Tibial nerve (tissue), 3 donors: ENCODE measurements at regions not wholly inside any gene's neighbourhood (a gene's known extent, or its start where the extent isn't known, plus 50 kb on each side); places are given as distances from the start of the nearest gene placed in this dataset.

ENCODE experiments used
- CTCF ChIP-seq, 5 experiments: fragments of 200-600 bp in 3 of 5; fragments of 450-650 bp in 2 of 5; sonication (generic) in 3 of 5; IDR thresholded peaks; one replicate each; pipeline ENCODE4 v1.5.1; 2016 to 2019; ENCODE audit warnings: antibody characterized with exemption in 5 of 5, mild to moderate bottlenecking in 3 of 5, moderate library complexity in 2 of 5
- POLR2A ChIP-seq, 2 donors: fragments of 450-650 bp; IDR thresholded peaks; one replicate each; pipeline ENCODE4 v1.6.1; 2017; ENCODE audit warnings: antibody characterized with exemption in 2 of 2, mild to moderate bottlenecking in 2 of 2, moderate library complexity in 2 of 2

DNA sequence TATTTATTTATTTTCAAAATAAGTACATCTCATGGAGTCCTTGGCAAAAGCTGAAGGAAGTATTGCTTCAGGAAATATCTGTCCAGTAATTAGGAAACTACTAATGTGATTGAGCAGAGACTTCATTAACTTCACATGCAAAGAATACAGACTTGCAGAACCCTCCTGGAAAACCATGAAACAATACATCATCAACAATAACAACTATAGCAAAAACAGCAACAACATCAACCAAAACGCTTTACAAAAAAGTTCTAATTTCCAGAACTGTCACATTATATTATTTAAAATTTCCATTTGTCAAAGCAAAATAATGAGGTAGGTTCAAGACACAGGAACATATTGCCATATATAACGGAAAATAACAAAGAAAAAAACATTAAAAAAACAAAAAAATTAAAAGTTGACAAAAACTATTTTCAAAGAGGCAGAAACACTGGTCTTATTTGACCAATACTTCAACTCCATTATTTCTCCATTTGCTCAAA is 79.8 kb upstream of the TOP3B start:
- no peak for TF ChIP-seq CTCF (IDR thresholded peaks at IDR 0.05)
- no peak for TF ChIP-seq POLR2A (IDR thresholded peaks at IDR 0.05)
